ENCODE measurements at regions not wholly inside any gene's neighbourhood (a gene's known extent, or its start where the extent isn't known, plus 50 kb on each side); places are given as distances from the start of the nearest gene placed in this dataset.

- TF ChIP-seq, protein P1, sequence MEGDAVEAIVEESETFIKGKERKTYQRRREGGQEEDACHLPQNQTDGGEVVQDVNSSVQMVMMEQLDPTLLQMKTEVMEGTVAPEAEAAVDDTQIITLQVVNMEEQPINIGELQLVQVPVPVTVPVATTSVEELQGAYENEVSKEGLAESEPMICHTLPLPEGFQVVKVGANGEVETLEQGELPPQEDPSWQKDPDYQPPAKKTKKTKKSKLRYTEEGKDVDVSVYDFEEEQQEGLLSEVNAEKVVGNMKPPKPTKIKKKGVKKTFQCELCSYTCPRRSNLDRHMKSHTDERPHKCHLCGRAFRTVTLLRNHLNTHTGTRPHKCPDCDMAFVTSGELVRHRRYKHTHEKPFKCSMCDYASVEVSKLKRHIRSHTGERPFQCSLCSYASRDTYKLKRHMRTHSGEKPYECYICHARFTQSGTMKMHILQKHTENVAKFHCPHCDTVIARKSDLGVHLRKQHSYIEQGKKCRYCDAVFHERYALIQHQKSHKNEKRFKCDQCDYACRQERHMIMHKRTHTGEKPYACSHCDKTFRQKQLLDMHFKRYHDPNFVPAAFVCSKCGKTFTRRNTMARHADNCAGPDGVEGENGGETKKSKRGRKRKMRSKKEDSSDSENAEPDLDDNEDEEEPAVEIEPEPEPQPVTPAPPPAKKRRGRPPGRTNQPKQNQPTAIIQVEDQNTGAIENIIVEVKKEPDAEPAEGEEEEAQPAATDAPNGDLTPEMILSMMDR (IDR thresholded peaks at IDR 0.05), result no peak
- TF ChIP-seq POLR2A (IDR thresholded peaks at IDR 0.05), result no peak
These were observed 778.8 kb downstream of the SEMA5A start for GRCh38 chr5:8767111-8767510.

All from heart left ventricle (tissue), 13 donors.